HG02759 (cell line): ENCODE measurements at regions not wholly inside any gene's neighbourhood (a gene's known extent, or its start where the extent isn't known, plus 50 kb on each side); places are given as distances from the start of the nearest gene placed in this dataset.
A peak's percentile ranks its signal among the peaks of the same experiment; 100 is the strongest.
"Not testable (repeated sequence)": the region's sequence is repeated elsewhere in the genome, so short reads cannot be mapped to it uniquely, and the experiment has no call there.

Experiments used
- ATAC-seq: cut with Tn5 transposase; IDR thresholded peaks from one replicate; pipeline ENCODE4 v1.9.1; 2021; ENCODE audit warnings: mild to moderate bottlenecking, moderate library complexity; ENCODE audit not compliant: unreplicated experiment

DNA sequence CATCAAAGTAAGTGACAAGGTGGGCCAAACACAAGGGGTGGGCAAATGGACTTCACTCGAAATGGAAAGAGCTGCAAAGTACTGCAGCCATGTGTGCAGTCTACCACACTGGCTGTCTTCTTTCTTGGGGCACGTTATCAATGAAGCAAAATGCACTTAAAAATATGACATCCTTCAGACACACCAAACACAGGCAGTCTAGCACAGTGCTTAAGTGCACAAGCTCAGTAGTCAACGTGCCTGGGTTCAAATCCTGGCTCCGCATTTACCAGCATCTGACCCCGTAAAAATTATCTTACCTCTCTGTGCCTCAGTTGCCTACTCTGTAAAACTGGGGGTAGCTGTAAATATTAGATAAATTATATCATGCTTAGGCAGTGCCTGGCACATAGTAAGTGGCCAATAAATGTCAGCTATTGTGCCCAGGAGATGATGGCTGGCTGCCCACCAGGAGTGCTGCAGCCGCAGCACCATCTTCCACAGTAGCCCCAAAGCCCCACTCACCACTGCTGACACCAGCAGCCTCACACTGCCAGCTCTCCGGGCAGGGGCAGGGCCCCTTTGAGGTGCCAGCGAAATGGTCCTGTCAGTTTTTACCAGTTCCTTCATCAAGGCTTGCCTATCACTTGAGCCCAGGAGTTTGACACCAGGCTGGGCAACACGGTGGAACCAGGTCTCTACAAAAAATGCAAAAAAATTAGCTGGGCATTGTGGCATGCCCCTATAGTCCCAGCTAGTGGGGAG, 121.8 kb upstream of the SLC1A4 start:
- ATAC-seq, result no peak

DNA sequence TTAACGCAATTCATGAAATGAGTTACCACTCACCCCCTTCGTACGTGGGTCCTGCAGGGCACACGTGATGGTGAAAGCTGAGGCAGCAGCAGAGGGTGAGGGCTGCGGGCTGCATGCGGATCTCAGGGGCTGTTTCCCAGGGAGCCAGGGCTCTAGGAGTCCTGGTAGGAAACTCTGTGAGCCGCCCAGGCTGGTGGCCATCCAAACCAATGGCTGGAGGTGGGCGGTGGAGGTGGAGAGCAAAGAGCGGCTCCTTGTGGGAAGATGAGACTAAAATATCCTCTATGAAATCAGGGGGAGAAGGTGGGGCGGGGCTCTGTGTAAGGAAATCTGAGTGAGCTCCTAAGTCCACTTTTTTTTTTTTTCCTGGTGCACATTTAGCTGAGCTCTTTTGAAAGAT, 120.1 kb upstream of the SLC1A4 start:
- ATAC-seq, result no peak

DNA sequence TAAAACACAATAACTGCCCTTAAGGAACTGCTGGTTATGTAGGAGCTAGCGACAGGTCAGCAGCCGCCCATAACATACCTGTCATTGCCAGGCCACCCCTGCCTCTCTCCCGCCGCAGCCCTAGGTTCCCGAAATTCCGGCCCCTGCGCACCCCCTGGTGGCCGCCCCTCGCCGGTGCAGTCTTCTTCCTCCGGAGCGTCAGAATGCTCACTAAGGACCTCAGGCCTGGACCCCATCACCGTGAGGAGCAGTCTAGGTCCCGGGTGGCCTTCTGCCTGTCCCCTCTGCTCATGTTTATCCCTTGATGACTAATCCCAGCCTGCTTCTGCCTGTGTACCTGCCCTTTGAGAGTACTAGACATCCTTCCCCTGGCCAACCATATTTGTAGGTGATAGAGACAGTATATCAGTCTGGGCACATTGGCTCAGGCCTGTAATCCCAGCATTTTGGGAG, 115.7 kb upstream of the SLC1A4 start:
- ATAC-seq, result peak; percentile 85

DNA sequence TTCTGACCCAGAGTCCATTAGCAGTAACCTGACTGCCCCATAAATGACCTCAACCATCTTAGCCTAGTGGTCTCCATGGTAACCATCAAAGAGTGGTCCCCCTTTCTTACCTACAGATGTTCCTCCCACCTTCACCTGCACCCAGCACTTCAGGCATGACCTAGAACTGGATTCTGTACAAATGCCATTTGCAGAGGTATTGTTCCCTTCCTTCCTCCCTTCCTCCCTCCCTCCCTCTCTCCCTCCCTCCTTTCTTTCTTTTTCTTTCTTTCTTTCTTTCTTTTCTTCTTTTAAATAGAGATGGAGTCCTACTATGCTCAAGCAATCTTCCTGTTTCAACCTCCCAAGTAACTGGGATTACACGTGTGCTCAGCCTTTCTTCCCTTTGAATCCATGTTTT, 114.6 kb upstream of the SLC1A4 start:
- ATAC-seq, result no peak

DNA sequence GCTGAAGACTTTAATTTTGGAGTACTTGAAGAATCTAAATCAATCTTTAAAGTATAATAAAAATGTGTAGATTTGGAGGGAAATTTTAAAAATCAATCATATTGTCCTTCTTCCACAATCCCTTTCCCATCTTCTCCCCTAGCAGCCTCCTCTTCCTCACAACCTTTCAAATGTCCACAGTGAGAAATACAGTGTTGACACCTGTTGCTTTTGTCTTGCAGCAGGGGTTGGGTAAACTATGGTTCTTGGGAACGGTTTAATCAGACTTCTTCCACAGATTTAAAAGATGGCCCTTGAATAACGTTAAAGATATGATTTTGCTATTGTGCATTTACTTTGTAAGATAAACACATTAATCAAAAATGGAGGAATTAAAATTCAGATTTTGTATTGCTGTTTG, 113.8 kb upstream of the SLC1A4 start:
- no peak for ATAC-seq

DNA sequence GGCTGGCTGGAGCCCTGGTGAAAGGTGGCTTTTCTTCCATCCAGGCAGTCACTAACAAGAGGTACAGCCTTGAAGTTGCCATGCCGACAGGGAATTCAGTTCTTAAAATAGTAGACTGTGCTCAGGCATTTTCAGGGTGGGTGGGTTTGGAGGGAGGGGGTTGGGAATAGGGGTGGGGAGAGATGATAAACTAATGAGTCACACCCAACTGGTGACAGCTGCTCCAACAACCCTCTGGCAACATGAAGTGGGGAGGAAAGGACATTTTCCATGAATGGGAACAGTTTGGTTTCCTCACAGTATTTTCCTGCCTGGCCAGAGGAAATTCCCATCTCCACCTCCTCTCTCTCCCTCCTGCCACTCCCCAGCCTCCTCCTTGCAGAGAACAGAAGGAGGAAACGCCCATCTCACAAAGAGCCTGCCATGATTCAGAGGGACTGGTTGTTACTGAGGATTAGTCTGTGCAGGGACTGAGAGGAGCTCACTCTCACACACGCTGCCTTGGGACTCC, 113.0 kb upstream of the SLC1A4 start:
- ATAC-seq, result no peak

DNA sequence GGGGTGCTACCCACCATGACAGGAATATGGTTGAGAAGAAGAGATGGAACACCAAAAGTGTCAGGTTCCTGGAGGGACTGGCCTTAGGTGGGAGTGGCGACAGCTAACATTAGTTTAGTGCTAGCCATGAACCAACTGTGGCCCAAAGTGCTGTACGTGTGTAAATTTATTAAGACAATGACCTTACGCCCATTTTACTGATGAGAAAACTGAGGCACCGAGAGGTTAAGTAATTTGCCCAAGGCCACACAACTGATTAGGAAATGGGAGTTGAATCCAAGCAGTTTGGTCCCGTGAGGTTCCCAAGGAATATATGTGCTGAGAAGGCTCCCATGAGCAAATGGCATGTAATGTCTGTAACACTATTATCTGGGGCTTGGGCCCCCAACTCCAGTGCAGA, 109.5 kb upstream of the SLC1A4 start:
- ATAC-seq, result no peak

DNA sequence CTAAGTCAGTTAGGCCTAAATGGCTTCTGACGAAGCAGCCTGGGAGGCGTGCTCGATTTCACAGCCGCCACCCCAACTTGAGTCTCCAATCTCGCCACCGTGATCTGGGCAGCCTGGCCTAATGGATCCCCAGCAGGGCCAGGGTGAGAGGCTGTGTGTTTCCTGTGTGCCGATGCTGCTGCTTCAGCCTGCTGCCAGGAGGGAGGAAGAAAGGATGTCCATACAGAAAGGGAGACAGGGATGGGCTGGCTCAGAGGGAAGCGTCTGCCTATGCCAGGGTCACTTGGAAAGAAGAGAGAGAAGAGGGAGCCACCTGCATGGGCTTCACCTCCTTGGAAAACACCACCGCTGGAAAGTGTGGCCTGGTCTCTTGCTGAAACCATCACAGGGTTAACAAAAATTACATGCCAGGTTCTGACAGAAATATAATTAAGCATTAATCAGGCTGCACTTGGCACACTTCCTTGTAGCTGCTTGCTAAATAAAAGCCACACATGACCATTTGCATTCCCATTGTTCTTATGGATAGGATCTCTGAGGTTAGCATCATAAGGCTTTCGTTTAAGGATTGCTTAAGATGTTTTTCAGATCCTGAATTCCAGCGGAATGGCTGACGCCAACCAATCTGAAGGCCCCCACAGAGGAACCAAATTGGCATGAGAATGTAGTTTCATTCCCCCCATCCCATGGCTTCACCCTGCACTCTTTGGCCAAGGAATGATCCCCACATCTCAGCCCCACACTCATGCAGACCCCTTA, 108.8 kb upstream of the SLC1A4 start:
- ATAC-seq, result no peak

DNA sequence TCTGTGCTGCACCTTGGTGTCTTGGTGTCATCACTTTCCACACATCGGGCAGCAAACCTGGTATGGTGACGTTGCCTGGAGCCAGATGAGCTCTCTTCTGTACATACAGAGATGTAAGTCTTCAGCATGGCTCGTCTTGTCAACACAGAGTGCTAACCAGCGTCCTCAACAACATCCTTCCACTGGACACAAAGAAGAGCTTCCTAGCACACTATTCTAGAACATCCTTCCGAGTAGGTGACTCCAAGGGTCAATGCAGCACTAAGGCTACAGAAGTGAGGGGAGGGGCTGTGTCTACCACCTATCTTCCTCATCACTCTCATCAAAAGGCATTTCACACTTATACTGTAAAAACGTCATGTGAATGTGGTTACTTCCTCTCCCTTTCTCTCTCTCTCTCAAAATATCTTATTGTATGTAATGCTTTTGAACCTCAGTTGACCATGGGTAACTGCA, 108.1 kb upstream of the SLC1A4 start:
- ATAC-seq, result no peak

DNA sequence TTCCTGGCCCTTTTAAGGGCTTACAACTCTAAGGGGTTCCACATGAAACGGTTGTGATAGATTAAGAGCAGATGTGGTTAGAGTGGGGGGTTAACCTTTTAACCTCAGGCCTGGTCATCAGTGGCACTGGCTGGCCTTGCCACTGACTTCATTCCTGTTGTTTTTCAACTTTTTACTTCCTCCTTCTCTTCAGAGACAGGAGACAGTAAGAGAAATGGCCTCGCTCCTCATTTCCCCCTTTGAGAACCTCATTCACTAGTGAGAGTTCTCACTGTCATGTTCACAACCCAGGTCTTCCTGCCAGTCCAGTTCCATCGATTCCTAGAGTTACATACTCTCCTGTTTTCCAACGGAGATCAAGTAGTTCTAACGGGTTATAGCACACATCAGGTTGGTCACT, 101.6 kb upstream of the SLC1A4 start:
- ATAC-seq, result no peak

DNA sequence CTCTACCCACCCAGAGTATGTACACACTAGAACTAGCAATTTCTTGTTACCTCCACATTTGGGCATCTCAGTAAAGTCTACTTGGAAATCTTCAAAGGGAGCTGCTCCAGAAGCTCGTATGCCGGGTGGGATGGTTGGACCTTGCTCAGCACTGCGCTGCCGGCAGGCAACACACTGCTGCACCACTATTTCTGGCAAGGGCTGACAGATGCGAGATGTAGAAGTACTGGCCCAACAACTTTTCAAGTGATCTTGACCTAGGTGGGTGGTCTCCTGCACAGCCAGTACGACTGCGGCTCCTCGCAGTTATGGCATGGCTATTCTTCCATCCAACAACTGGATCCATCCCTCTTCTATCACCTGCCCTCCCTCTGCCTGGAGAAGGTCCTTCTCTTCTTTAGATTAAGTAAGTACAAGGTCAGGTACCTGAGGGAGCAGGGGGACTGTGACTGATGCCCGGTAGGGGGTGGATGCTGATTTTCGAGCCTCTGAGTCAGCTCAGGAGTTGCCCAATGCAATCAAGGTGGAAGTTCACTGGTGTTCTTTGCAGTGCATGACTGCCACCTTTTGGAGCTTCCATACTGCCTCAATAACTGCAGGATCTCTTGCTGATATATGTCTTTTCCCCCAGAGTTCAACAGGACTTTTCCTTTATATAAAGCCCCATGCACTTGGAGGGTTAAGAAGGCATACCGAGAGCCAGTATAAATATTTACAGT, 100.4 kb upstream of the SLC1A4 start:
- no peak for ATAC-seq

DNA sequence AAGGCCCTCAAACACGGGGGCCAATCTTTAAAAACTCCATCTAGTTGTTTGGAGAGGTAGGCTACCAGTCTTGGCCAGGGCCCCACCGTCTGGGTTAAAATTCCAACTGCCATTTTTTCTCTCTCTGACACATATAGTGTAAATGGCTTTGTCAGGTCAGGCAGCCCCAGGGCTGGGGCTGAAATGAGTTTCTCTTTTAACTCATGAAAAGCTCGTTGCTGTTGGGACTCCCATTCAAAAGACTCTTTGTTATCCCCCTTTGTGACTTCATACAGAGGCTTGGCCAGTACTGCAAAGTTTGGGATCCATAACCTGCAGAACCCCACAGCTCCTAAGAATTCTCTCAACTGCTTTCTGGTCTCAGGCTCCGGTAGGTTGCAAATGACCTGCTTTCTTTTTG, 99.4 kb upstream of the SLC1A4 start:
- no peak for ATAC-seq

DNA sequence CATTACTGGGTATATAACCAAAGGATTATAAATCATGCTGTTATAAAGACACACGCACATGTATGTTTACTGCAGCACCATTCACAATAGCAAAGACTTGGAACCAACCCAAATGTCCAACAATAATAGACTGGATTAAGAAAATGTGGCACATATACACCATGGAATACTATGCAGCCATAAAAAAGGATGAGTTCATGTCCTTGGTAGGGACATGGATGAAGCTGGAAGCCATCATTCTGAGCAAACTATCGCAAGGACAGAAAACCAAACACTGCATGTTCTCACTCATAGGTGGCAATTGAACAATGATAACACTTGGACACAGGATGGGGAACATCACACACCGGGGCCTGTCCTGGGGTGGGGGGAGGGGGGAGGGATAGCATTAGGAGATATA, 92.6 kb upstream of the SLC1A4 start:
- ATAC-seq, result not testable (repeated sequence)

DNA sequence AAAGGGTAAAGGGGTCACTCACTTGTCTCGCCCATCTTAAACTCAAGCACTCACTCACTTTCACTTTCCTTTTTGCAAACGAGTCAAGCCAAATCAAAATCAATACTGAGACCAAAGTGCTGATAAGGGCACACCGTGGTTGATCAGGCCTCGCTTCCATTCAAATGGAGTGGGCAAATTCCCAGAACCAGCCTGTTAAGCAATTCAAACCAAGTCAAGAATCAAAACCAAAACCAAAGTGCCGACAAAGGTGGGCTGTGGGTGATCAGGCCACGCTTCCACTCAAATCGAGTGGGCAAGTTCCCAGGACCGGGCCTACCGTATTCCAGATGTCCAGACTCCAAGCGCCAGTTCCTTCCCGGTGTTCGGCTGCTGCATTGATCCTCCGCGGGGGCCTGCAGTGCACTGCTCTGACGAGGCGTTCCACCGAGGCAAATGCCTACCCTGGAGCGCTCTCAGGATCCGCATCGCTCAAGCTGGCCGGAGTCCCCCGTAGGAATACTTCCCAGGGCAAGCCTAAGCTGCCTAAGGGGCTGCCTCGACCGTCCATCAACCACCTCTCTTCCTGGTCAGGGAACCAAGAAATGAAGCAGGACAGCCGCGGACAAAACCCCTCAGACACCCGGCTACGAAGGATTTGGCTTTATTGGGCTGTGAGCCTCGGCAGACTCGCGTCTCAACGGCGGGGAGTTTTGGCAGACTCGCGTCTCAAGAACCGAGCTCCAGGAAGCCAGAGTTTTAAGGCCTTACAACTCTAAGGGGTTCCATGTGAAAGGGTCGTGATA, 89.9 kb upstream of the SLC1A4 start:
- ATAC-seq, result no peak

DNA sequence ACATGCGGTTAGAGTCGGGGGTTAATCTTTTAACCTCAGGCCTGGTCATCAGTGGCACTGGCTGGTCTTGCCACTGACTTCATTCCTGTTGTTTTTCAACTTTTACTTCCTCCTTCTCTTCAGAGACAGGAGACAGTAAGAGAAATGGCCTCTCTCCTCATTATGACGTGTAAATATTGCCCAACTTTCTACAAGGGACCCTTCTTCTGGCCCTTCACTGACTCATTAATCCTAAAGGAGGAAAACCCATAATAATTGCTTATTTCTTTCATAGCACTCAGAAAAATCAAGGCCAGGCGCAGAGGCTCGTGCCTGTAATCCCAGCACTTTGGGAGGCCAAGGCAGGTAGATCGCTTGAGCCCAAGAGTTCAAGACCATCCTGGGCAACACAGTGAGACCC, 89.3 kb upstream of the SLC1A4 start:
- ATAC-seq, result not testable (repeated sequence)

DNA sequence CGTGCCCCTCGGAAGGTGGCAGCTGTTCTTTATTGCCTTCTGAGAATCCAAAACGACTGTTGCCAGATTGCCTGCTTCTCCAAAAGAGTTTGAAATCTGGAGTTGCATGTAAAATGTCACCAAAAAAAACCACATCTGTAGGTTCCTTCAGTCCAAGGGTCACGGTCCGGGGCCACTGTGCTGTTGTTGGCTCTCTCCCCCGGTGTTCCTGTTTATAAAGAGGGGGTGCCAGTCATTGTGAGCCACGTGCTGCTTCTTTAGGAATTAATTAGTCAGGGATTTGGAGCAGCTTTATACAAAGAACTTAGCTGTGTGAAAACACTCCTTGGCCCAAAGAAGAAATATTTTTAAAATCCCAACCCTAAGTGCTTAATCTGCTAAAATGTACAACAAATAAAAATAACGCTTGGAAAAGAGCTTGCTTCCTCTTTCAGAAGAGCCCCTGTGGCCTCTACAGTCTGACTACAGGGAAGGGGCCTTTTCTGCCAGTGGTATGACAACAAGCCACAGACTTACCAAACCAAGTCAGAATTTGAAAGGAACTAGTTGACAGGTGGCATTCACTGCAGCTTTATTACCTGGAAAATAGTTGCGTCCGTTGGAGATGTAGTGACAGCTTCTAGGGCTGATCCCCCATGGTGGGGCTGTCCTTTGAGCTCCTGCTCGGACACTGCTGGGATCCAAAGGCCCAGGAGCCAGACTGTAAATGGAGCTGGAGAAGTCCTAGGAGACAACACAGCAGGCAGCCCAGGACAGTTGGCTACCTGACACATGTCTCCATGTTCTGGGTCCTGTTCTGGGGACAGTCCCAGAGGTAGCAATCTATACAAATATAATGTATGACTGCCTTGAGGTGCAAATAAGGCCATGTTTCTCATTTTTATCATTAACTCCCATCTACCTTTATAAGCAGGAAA, 84.5 kb upstream of the SLC1A4 start:
- ATAC-seq, result peak; percentile 72

DNA sequence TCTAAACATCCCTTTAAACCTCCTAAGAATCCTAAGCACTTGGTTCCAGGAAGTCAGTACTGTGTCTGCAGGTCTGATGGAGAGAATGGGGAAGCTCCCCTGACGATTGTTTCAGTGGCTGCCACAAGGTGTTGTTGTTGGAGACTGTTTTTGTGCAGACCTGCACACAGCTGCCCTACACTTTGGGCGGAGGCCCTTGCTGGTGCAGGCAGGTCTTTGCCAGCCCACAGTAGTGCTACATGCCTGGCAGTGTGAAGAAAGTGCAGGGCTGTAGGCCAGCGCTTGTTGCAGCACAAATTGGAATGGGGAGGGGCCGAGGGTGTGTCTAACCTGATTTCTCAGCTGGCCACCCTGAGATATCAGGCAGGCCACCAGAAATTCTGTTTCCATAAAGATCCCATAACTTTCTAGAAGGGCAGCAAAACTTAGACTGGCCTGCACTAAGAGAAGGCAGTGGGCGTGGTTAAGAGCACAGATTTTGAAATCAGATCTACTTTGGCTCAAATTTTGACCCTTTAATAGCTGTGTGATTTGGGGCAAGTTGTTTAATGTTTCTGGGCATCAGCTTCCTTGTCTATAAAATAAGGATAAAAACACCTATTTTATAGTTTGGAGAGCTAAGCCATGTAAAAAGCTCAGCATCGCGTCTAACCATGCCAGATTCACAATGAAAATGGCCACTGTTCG, 83.7 kb upstream of the SLC1A4 start:
- no peak for ATAC-seq

DNA sequence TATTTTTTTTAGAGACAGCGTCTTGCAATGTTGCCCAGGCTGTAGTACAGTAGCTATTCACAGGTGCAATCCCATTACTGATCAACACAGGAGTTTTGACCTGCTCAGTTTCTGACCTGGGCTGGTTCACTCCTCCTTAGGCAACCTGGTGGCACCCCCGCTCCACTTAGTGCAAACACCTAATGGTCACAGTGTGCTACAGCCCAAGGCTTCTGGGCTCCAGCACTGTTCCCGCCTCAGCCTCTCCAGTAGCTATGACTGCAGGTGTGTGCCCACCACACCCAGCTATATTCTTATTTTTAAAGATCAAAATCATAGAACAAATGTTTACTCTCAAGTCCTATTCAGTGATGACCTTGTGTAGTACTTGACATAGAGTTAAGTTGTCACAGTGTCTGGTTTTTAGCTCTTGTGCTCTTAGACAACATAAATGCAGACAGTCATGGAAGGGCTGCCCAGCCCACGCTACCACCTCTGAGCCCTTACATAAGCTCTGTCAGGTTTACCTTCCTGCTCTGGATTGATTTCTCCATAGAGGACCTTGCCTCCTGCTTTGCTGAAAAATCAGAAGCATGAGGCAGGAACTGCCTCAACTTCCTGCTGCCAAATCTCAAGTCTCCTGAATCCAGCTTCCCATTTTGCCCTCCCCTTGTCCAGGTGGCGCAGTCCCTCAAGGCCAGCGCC, 82.2 kb upstream of the SLC1A4 start:
- ATAC-seq, result no peak

DNA sequence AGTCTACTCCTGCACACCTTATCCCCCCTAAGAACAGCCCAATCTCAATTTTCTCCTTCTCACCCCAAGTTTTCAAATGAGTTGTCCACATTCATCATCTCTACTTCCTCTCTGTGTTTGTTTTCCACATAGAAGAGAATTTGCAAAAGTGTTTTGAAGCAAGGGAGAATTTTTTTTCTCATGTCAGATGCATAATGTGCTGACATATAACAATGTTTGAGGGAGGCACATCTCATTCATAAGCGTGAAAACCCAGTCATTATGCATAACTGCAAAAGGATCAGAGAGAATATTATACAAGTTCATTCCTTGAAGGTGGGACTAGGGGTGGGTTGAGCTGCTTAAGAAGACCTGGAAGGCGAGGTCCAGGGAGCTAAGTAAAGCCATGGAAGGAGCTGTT, 80.8 kb upstream of the SLC1A4 start:
- ATAC-seq, result no peak
